GM12864 (cell line): ENCODE measurements at regions not wholly inside any gene's neighbourhood (a gene's known extent, or its start where the extent isn't known, plus 50 kb on each side); places are given as distances from the start of the nearest gene placed in this dataset.
"Not testable (repeated sequence)": the region's sequence is repeated elsewhere in the genome, so short reads cannot be mapped to it uniquely, and the experiment has no call there.

ENCODE experiments used
- DNase-seq: peaks from one replicate; pipeline ENCODE4 v3.0.0-alpha.2; 2011; ENCODE audit warnings: low read depth
- H3K4me3 ChIP-seq: 2 replicates; pipeline ENCODE4 v1.5.1; 2011; ENCODE audit warnings: mild to moderate bottlenecking, low read depth, low read length, control low read depth
- CTCF ChIP-seq: IDR thresholded peaks from 2 replicates; pipeline ENCODE4 v1.5.1; 2011; ENCODE audit warnings: low read depth, mild to moderate bottlenecking, moderate library complexity, low read length, control low read depth, inconsistent platforms; ENCODE audit errors: missing control alignments

- no peak for DNase-seq
- TF ChIP-seq CTCF: no peak
- H3K4me3 ChIP-seq: no peak overlapping the region
Observed at GRCh38 chr5:122608222-122608621, 166.7 kb upstream of the SNX2 start.

DNA sequence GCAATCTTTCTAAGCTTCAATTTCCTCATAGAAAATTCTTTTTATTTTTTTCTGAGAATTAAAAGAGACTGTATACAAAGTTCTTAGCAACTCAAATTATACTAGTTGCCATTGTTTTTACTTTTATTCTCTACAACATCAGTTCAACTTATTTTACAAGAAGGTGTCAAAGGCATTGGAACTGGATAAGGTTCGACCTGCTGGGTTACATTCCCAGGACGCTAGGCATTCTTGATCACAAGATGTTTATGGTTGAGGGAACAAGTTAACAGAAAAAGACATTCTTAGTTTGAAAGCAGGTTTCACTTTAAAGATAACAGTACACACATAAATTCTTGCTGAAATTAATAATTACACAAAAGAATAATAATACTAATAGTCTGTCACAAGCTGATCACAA is 163.5 kb upstream of the SNX2 start:
- no peak for TF ChIP-seq CTCF
- no peak overlapping the region for H3K4me3 ChIP-seq
- no peak for DNase-seq

GRCh38 chr5:122612901-122613300 is 162.0 kb upstream of the SNX2 start:
- no peak overlapping the region for H3K4me3 ChIP-seq
- no peak for TF ChIP-seq CTCF

DNA sequence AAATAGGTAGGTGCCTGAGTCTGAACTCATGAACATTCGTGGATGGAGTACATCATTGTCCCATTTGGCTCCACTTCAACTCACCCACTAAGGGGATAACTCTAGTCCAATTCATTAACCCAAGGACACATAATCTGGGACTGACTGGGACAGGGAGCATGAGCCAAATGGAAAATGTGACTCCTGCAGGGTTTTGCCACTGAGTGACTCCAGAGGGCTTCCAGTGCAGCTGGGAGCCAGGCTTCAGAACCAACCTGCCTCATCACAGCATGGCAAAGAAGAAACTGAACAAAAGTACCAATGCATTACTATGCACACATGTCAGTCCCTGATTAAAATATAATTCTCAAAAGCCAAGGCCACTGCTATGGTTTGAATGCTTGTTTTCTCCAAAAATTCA is 159.7 kb upstream of the SNX2 start:
- DNase-seq: no peak
- no peak overlapping the region for H3K4me3 ChIP-seq
- no peak for TF ChIP-seq CTCF

More at GRCh38 chr5:122612901-122613300, 162.0 kb upstream of the SNX2 start:
- DNase-seq: no peak

DNA sequence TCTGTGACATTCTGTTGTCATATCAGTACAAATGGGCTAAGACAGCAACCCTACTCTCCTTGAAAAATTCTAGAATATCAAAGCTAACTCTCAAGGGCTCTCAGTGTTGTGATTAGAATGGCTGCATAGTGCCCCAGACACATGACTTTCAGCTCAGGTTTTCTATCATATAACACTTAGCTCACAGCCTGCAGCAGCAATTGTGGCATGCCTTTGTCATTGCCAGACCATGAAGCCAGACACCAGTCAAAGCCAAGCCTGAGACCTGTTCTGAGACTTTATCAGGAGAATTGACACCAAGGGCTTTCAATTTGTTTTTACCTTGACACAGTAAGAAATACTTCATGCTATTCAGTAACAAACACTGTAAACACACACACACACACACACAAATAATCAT is 159.0 kb upstream of the SNX2 start:
- H3K4me3 ChIP-seq: no peak overlapping the region
- no peak for DNase-seq
- no peak for TF ChIP-seq CTCF

DNA sequence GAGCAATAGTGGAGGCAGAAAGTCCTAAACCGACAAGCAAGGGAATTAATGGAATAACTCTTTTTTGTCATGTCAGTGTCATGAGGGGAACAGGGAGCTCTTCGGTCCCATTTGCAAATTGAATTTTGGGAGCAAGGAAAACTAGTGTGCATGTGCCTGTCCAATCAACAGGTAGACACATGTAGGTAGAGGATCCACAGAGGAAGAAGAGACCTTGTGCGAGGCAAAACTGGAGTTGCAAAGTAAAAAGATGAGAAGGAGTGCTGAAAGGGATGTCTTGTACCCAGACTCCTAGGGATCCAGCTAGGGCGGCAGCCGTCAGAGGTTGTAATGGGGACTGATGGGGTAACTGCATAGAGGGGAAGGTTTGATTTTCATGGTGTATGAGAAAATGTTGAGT is 156.8 kb upstream of the SNX2 start:
- H3K4me3 ChIP-seq, DNase-seq: not testable (repeated sequence)

GRCh38 chr5:122620768-122621167 is 154.1 kb upstream of the SNX2 start:
- not testable (repeated sequence) for DNase-seq, H3K4me3 ChIP-seq

GRCh38 chr5:122628714-122629113 is 146.2 kb upstream of the SNX2 start:
- not testable (repeated sequence) for DNase-seq, H3K4me3 ChIP-seq

DNA sequence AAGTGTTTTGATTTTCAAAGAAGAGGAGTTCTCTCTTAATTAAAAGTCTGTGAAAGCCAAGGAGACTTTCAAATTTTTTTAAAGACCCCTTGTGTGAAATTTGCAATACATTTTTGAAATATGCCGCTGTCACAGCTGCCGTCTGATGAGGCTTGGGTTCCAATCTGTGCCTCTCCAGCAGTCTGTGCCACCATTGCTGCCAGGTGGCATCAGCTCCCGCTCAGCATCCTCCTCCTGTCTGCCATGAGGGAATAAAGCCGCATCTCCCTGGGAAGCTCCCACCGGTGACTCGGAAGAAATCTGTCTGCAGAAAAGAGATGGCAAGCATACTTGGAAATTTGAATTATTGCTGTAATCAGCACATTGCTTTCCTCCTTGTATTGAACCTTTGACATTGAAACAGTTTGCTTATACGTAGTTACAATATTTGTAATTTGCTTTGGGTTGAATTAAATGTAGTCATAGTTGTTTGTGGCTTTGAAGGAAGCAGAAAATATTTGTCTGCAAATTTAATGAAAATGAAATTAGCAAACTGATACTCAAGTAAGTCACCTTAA is 145.7 kb upstream of the SNX2 start:
- H3K4me3 ChIP-seq: no peak overlapping the region
- TF ChIP-seq CTCF: no peak
- DNase-seq: no peak
